GM21786 (cell line): ENCODE measurements at regions not wholly inside any gene's neighbourhood (a gene's known extent, or its start where the extent isn't known, plus 50 kb on each side); places are given as distances from the start of the nearest gene placed in this dataset.

Experiments used
- ATAC-seq: cut with Tn5 transposase; IDR thresholded peaks from one replicate; pipeline ENCODE4 v1.9.1; 2021; ENCODE audit not compliant: unreplicated experiment

GRCh38 chr2:64220894-64221617 is 76.8 kb upstream of the PELI1 start:
- ATAC-seq = no peak

- ATAC-seq = no peak
Measured at GRCh38 chr2:64221935-64222334, 77.7 kb upstream of the PELI1 start.

- ATAC-seq = no peak
Measured at GRCh38 chr2:64222351-64222750, 78.1 kb upstream of the PELI1 start.

- ATAC-seq = peak; percentile 70
Measured at GRCh38 chr2:64223055-64223454, 78.8 kb upstream of the PELI1 start.

DNA sequence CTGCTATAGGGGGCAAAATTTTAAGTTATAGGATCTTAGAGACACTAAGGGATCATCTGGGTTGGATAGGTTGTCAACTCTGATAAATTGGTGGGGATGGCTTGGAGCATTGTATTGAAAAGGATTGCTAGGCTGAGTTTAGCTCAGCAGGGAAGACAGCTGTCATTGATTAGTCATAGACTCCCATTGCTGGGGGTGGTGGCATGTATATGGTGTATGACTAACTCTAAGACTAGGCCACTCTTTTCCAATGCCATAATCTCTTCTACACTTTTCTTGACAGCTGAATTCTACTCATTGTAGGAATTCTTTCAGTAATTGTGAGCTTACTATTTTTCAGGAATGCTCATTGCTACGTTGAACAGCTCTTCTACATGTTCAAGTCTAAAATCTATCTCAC is 81.3 kb upstream of the PELI1 start:
- no peak for ATAC-seq

- ATAC-seq = no peak
Measured at GRCh38 chr2:64226611-64227010, 82.4 kb upstream of the PELI1 start.

GRCh38 chr2:64227603-64228125 is 83.4 kb upstream of the PELI1 start:
- no peak for ATAC-seq

GRCh38 chr2:64228126-64228678 is 84.0 kb upstream of the PELI1 start:
- peak; percentile 96 for ATAC-seq

DNA sequence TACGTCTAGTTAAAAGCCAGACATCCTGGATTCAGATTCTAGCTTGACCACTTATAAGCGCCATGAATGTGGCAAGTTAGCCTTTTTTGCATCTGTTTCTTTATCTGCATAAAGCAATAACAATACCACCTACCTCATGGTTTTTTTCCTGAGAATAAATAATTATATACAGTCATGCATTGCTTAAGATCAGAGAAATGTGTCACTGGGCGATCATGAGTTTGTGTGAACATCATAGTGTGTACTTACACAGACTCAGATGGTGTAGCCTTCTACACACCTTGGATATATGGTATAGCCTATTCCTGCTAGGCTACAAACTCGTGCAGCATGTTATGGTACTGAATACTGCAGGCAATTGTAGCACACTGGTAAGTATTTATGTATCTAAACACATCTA is 84.7 kb upstream of the PELI1 start:
- no peak for ATAC-seq

GRCh38 chr2:64230540-64230939 is 86.3 kb upstream of the PELI1 start:
- no peak for ATAC-seq

GRCh38 chr2:64232266-64232665 is 88.0 kb upstream of the PELI1 start:
- no peak for ATAC-seq

- ATAC-seq = no peak
Measured at GRCh38 chr2:64233376-64233922, 89.2 kb upstream of the PELI1 start.

- no peak for ATAC-seq
Measured at GRCh38 chr2:64234150-64234549, 89.9 kb upstream of the PELI1 start.

GRCh38 chr2:64234785-64235184 is 90.6 kb upstream of the PELI1 start:
- ATAC-seq = no peak

DNA sequence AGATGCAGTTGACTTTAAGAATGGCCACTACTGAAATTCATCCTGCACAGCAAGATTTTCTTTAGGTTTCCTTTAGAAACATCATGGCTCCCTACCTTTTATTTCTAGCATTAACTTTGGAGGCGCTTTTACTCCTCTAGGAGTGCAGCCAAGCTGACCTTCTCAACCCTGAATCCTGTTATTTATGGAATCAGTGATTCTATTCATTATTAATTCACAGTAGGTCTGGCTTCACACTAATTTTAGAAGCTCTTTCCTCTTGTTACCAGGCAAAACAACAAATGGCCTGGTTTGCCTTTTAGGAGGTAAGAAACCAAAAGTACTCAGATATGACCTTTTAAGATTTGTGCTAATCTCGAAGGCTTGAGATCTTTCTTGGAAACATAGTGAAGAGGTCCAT is 93.0 kb upstream of the PELI1 start:
- no peak for ATAC-seq

- no peak for ATAC-seq
Measured at GRCh38 chr2:64238799-64239198, 94.6 kb upstream of the PELI1 start.

GRCh38 chr2:64243081-64244036 is 99.1 kb upstream of the PELI1 start:
- no peak for ATAC-seq

DNA sequence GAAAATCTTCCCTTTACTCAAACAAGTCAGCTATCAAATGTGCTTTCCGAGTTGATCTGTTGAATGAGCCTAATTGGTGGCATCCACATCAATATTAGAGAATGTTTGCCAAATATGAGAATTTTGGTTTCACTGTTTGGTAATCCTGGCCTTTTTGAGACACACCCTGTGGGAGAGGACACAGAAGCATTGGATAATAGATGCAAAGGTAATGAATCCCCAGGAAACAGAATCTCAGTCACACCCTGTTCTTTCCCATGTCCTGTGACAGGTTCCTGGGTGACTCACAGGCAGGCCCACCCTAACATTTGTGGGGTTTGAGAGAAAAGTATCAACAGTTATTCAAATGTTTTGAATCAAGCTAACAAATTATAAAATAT is 99.8 kb upstream of the PELI1 start:
- ATAC-seq = no peak

GRCh38 chr2:64245631-64246030 is 101.4 kb upstream of the PELI1 start:
- ATAC-seq = no peak

DNA sequence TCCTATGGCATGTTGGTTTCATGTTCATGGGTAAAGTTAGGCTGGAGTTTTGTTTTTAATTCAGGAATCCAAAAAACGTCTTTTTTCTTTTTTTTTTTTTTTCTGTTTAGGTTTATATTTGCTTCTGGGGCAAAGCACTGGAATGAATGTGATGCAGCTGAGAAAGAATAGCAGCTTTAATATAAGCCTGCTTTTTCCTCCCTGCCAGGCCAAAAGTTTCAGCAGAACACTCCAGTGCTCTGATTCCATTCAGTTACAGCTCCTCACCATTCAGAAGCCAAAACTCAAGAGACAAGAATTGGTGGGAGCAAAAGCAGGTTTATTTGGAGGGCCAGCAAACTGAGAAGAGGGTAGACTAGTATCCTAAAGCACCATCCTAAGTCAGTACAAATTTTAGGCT is 102.7 kb upstream of the PELI1 start:
- ATAC-seq = no peak

GRCh38 chr2:64249426-64249825 is 105.2 kb upstream of the PELI1 start:
- no peak for ATAC-seq
